ENCODE measurements at regions not wholly inside any gene's neighbourhood (a gene's known extent, or its start where the extent isn't known, plus 50 kb on each side); places are given as distances from the start of the nearest gene placed in this dataset.

DNA sequence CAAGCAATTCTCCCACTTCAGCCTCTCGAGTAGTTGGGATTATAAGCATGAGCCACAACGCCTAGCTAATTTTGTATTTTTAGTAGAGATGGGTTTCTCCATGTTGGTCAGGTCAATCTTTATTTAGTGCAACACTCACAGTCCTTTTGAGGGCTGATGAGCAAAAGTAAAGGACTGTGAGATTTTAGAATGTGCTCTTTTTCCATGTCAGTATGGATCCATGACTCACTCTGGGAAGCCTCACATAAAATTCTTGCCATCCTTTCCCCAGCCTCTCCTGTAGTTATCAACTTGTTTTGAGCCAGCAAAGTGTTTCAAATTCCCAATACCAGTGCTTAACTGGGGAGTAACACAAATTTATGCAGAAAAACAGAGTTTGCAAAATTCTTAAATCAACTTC is 135.8 kb upstream of the CXCL12 start:
- TF ChIP-seq, protein P1, sequence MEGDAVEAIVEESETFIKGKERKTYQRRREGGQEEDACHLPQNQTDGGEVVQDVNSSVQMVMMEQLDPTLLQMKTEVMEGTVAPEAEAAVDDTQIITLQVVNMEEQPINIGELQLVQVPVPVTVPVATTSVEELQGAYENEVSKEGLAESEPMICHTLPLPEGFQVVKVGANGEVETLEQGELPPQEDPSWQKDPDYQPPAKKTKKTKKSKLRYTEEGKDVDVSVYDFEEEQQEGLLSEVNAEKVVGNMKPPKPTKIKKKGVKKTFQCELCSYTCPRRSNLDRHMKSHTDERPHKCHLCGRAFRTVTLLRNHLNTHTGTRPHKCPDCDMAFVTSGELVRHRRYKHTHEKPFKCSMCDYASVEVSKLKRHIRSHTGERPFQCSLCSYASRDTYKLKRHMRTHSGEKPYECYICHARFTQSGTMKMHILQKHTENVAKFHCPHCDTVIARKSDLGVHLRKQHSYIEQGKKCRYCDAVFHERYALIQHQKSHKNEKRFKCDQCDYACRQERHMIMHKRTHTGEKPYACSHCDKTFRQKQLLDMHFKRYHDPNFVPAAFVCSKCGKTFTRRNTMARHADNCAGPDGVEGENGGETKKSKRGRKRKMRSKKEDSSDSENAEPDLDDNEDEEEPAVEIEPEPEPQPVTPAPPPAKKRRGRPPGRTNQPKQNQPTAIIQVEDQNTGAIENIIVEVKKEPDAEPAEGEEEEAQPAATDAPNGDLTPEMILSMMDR (IDR thresholded peaks at IDR 0.05), result no peak
- no peak for TF ChIP-seq POLR2A (IDR thresholded peaks at IDR 0.05)

All from thyroid gland (tissue), 4 donors.